Smooth muscle cell (in vitro differentiated cells): ENCODE measurements at regions not wholly inside any gene's neighbourhood (a gene's known extent, or its start where the extent isn't known, plus 50 kb on each side); places are given as distances from the start of the nearest gene placed in this dataset.

Experiments
- DNase-seq: peaks from one replicate; lab custom pipeline; 2025; ENCODE audit not compliant: unreplicated experiment; lab: John Stamatoyannopoulos, UW
- H2AFZ ChIP-seq: fragments of 200-600 bp; sonication (generic); 2 replicates; pipeline ENCODE4 v1.6.0; 2016; ENCODE audit warnings: antibody characterized with exemption, low read depth, mild to moderate bottlenecking
- H3F3A ChIP-seq: fragments of 200-600 bp; sonication (generic); 2 replicates; pipeline ENCODE4 v1.6.0; 2017; ENCODE audit warnings: antibody characterized with exemption, low read depth
- H3K27ac ChIP-seq: fragments of 200-600 bp; sonication (generic); 2 replicates; pipeline ENCODE4 v1.5.1; 2016; ENCODE audit warnings: low read depth, mild to moderate bottlenecking
- H3K27me3 ChIP-seq: fragments of 200-600 bp; sonication (generic); 2 replicates; pipeline ENCODE4 v1.6.1; 2016; ENCODE audit warnings: low read depth, mild to moderate bottlenecking
- H3K36me3 ChIP-seq: fragments of 200-600 bp; sonication (generic); 2 replicates; pipeline ENCODE4 v1.5.1; 2016; ENCODE audit warnings: low read depth
- H3K4me1 ChIP-seq: fragments of 200-600 bp; sonication (generic); 2 replicates; pipeline ENCODE4 v1.5.1; 2016; ENCODE audit warnings: low read depth
- H3K4me2 ChIP-seq: fragments of 200-600 bp; sonication (generic); 2 replicates; pipeline ENCODE4 v1.6.0; 2016; ENCODE audit warnings: mild to moderate bottlenecking
- H3K4me3 ChIP-seq: fragments of 200-600 bp; sonication (generic); 2 replicates; pipeline ENCODE4 v1.5.1; 2016; ENCODE audit warnings: mild to moderate bottlenecking
- H3K79me2 ChIP-seq: fragments of 200-600 bp; sonication (generic); 2 replicates; pipeline ENCODE4 v1.6.0; 2016; ENCODE audit warnings: low read depth, mild to moderate bottlenecking
- H3K9ac ChIP-seq: fragments of 200-600 bp; sonication (generic); 2 replicates; pipeline ENCODE4 v1.6.0; 2016; ENCODE audit warnings: low read depth
- H3K9me3 ChIP-seq: fragments of 200-600 bp; sonication (generic); replicated peaks from 2 replicates; pipeline ENCODE4 v1.5.1; 2016; ENCODE audit warnings: low read depth
- H4K20me1 ChIP-seq: fragments of 200-600 bp; sonication (generic); 2 replicates; pipeline ENCODE4 v1.6.0; 2016; ENCODE audit warnings: low read depth
- CTCF ChIP-seq: fragments of 200-600 bp; sonication (generic); IDR thresholded peaks from 2 replicates; pipeline ENCODE4 v1.5.1; 2017; ENCODE audit warnings: borderline replicate concordance, mild to moderate bottlenecking, antibody characterized with exemption; ENCODE audit not compliant: insufficient read depth, poor library complexity, severe bottlenecking
- WGBS: methylation state at CpG from one replicate; pipeline ENCODE4 v1.1.7; 2016; ENCODE audit warnings: low lambda C conversion rate; 5-methylcytosine and 5-hydroxymethylcytosine counted together

GRCh38 chr6:21752054-21752811 lies 158.7 kb downstream of the SOX4 start:
- Histone ChIP-seq H2AFZ (no peak overlapping the region), H3K4me3 (no peak overlapping the region), H3K4me1 (peaks cover 63% of the 10 kb centered on the region), H3K36me3 (no peaks in the 10 kb centered on the region), H3K27me3 (no peaks in the 10 kb centered on the region), H3K4me2 (peak overlapping the region; percentile 36), H3K79me2 (peaks cover 7% of the 10 kb centered on the region), H4K20me1 (peaks cover 22% of the 10 kb centered on the region), H3K27ac (peak overlapping the region; percentile 74), H3K9ac (no peak overlapping the region), H3K9me3 (no peaks in the 10 kb centered on the region), H3F3A (peaks cover 13% of the 10 kb centered on the region)
- DNase-seq, result no peak
- WGBS, result 58% methylated on average over 4 of the region's 4 CpGs
- no peak for TF ChIP-seq CTCF

DNA sequence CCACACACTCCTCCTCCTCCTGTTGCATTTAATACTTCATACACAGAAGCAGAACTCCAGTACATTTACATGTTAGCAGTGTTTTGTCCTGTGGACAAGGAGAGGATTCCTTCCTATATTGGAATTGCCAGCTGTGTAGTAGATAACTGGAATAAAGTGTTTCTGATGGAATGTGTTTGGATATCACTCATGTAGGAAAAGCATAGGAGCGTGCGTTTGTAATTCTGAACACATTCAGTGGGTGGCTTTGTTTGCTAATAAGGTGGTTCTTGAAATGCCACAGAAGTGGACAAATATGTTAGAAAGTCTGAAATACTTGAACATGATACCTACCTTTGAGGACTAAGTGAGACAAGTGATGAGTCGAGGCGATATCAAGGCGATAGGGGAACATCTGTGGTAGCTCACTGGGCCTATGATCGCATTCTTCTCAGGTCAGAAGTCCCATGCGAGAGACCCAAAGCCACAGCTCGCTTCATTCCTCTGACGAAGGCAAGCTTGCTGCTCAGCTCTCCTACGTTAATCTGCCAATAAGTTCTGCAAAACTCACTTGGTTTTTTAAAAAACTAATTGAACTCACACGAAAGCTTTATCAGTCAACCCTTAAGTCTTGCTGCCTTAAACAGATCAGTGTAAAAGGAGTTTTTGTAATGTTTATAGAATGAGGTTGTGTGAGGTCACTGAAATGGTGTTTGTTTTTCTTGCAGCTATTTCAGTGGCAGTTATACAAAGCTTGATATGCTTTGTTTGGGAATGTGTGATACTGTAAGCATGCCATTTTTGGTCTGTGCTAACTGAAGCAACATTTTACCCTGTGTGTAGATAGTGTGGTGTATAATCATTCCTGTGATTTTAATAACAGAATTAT lies 159.9 kb downstream of the SOX4 start:
- H3K9ac ChIP-seq, result no peak overlapping the region
- H3K79me2 ChIP-seq, result peaks cover 7% of the 10 kb centered on the region
- peak overlapping the region; percentile 56 for H3K4me2 ChIP-seq
- peaks cover 13% of the 10 kb centered on the region for H3F3A ChIP-seq
- no peak for TF ChIP-seq CTCF
- H3K27ac ChIP-seq, result peak overlapping the region; percentile 74
- no peaks in the 10 kb centered on the region for H3K9me3 ChIP-seq
- peaks cover 51% of the 10 kb centered on the region for H3K4me1 ChIP-seq
- 26% methylated on average over 11 of the region's 11 CpGs for WGBS
- H3K36me3 ChIP-seq, result no peaks in the 10 kb centered on the region
- no peak overlapping the region for H3K4me3 ChIP-seq
- H4K20me1 ChIP-seq, result peaks cover 22% of the 10 kb centered on the region
- no peak for DNase-seq
- H3K27me3 ChIP-seq, result no peaks in the 10 kb centered on the region
- H2AFZ ChIP-seq, result no peak overlapping the region

DNA sequence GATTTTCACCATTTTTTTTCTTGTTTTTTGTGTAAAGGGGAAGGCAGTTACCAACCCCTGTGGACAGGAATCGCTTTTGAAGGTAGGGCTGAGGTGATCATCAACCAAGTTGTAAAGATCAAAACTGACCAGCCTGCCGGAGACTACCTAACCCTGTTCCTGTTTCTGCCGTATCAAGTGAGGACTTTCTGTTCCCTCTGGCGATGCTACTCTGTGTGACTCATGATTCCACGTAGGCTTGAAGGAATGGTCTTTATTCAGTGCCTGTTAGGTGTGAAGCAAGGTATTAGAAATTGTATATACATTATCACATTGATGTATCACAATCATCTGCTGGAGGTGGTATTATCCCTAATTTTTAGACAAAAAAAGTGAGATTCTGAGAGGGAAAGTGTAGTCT lies 161.3 kb downstream of the SOX4 start:
- 50% methylated on average over 5 of the region's 5 CpGs for WGBS
- Histone ChIP-seq H3K4me2 (no peak overlapping the region), H3K9ac (no peak overlapping the region), H2AFZ (no peak overlapping the region), H3K4me1 (peaks cover 38% of the 10 kb centered on the region), H3K4me3 (no peak overlapping the region), H3K79me2 (no peaks in the 10 kb centered on the region), H3K27ac (peak overlapping the region; percentile 74), H3K9me3 (no peaks in the 10 kb centered on the region), H3F3A (peaks cover 13% of the 10 kb centered on the region), H3K36me3 (no peaks in the 10 kb centered on the region), H3K27me3 (no peaks in the 10 kb centered on the region), H4K20me1 (peaks cover 16% of the 10 kb centered on the region)
- no peak for DNase-seq
- TF ChIP-seq CTCF, result no peak
